Activated CD4-positive, alpha-beta T cell treated with anti-CD3 and anti-CD28 coated beads, Interleukin-2, amount 50 U/mL, for 1 hour (primary cell): ENCODE measurements at regions not wholly inside any gene's neighbourhood (a gene's known extent, or its start where the extent isn't known, plus 50 kb on each side); places are given as distances from the start of the nearest gene placed in this dataset.

ENCODE experiments used
- DNase-seq: peaks from one replicate; pipeline ENCODE4 v3.0.0-alpha.2; 2020

DNA sequence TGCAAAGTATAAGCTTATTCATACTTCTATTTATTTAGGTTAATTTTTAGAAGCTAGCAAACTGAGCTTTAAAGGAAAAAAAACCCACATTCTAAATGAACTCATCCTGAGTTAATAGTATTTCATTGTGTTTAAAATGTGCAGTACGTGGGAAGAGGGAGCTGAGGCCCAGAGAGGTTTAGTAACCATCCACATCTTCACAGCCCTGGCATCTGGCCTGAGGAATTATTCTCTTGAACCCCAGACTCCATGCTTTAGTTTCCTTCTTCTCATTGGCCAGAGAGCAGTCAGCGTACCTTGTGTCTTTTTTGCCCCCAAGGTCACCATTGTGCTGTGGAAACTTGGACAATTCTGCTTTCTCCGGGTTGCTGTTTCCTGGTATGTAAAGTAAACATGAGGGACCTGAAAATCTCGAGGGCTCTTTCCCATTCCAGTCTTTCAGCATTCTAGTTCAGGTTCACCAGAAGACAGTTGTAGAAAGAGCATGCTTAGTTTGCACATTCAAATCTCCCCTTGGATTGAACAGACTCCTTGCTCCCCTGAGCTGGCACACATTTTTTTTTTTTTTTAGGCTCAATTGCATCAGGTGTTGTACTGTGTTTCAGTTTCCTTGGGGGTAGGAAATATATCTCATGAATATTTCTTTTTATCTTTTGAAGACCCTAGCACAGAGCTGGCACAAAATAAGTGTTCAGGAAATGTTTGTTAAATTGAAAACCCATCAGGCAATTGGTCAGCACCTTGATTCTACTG, 81.4 kb downstream of the MYCN start:
- DNase-seq, result no peak

DNA sequence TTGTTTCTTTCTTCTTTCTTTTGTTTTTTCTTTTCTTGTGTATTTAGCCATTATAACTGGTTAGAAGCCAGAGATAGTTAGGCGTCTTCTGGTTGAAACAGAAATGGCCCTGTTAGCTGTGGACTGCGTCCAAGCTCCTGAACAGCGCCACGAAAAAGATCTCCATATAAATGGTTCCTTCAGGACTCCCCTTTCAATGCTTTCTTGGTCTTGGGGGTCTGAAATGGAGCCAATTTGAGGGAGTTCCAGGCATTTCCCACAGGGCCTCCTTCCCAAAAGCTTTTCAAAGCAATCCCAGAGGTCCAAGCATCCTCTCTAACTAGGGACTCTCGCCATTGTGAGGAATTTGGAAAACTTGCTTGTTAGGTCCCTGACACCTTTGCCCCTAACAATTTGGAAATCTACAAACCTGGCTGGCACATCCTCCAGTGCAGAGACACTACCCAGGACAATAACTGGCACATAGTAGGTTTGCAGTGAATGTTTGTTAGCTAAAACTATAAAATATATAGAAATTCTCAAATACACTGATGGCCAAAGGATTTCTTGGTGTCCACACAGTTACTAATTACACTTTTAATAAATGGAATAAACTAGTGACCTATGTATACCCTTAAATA, 80.1 kb downstream of the MYCN start:
- DNase-seq, result no peak

DNA sequence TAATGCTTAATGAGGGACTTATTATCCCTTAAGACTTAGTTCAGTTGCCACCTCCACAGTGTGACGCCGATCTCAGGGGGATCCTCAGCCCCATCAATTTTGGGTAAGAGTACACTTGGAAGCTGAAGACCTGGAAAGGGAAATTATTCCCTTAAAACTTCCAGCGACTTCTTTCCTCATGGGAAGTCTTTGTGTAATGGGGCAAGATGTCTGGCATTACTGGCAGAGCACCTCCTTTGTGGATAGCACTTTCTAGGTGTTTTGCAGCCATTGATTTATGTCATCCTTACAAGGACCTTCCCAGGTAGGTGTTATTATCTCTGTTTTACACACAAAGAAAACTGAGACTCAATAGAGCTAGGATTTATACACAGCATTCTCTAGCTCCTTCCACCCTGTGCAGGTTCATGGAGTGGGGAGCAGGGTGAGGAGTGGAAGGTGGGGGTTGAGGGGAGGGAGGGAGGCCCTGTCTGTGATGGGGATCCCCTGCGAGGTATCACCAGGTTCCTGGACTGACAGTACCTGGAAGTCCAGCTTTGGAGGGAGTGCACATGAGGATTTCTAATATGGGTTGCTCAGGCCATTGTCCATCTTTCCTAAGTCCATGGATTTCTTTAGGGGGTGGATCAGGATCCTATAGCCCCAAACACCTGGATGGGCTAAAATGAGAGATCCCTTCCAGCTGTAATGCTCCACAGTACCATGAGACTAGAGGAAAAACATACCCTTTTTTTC, 79.4 kb downstream of the MYCN start:
- DNase-seq, result no peak

DNA sequence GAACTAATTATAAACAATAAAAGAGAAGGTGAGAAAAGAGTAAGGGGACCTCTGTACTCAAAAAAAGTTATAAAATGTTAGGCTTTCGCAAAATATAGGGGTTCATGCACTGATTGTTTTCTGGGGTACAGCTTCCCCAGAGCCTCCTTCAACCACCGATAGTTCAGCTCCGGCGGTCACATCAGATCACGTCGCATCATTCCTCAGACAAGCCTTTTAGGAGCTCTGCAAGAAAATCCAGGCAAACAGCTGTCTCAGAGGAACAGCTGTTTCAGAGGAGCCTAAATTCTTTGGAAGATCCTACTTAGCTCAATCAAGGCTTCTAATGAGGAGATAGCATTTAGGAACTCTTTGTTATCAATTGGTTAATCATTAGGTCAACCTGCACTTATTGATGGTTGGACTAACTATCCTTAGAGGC, 78.7 kb downstream of the MYCN start:
- no peak for DNase-seq

DNA sequence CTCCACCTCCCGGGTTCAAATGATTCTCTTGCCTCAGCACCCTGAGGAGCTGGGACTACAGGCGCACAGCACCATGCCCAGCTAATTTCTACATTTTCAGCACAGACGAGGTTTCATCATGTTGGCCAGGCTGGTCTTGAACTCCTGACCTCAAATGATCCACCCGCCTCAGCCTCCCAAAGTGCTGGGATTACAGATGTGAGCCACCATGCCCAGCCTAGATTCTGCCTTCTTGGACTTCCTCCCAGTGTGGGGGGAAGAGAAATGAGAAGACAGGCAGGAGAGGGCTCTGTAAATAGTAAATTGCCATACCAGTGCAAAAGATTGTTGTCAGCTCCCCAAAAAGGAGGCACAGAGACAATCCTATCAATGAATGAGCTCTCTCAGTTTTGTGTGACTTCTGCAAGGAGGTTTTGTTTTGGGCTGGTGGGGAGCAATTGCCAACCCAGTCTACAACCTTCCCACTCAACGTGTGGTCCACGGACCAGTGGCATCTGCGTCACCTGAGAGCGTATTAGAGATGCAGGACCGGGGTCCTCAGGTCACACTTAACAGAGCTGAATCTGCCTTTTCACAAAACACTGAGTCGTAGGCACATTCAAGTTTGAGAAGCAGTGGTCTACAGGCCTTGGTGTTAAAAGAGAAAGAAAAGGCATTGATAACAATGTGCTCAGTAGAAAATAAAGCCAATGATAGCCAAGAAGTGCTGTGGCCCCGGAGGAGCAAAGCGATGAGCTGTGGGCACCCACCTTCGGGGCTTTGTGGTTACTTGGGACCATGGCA, 78.1 kb downstream of the MYCN start:
- DNase-seq, result no peak

DNA sequence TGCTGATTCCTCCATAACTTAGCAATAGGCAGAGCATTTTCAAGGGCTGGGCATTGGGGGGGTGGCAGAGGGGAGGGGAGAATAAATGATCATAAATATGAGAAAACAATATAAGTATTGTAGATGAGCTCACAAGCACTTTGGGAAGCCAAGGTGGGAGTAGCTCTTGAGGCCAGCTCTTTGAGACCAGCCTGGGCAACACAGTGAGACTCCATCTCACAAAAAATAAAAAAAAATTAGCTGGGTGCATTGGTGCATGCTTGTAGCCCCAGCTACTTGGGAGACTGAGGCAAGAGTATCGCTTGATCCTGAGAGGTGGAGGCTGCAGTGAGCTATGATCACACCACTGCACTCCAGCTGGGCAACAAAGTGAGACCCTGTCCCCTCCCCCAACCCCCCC, 75.9 kb downstream of the MYCN start:
- no peak for DNase-seq

DNA sequence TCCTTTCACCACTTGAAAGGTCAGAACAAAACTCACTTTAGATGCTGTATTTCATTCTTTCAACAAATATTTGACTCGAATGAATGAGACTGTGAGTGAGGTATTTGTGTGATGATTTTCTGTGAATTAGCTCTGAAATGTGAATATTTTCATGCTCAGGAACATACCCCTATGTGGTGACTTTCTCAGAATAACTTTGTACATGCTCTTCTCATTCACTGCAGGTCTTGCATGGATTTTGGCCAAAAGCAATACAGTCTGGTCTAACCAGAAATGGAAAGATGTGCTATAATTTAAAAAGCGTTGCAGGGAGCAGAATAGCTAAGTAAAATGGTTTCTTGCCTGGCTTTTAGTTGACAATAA, 75.5 kb downstream of the MYCN start:
- no peak for DNase-seq

DNA sequence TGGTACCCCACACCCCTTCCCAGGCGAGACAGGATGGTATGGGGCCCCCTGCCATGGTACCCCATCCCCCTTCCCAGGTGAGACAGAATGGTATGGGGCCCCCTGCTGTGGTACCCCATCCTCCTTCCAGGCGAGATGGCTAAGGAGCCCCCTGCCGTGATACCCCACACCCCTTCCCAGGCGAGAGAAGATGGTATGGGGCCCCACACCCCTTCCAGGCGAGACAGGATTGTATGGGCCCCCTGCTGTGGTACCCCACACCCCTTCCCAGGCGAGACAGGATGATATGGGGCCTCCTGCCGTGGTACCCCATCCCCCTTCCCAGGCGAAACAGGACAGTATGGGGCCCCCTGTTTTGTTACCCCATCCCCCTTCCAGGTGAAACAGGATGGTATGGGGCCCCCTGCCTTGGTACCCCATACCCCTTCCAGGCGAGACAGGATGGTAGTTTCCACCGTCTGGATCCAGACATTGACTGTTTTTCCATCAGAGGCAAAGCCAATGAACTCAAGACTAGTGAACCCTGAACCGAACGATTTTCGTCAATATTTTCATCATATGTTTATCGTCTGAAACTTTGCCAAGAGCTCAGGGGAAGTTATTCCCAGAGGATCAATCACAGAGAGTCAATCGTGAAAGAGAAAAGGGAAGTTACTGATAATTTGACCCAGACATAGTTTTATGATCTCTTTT, 75.0 kb downstream of the MYCN start:
- no peak for DNase-seq

DNA sequence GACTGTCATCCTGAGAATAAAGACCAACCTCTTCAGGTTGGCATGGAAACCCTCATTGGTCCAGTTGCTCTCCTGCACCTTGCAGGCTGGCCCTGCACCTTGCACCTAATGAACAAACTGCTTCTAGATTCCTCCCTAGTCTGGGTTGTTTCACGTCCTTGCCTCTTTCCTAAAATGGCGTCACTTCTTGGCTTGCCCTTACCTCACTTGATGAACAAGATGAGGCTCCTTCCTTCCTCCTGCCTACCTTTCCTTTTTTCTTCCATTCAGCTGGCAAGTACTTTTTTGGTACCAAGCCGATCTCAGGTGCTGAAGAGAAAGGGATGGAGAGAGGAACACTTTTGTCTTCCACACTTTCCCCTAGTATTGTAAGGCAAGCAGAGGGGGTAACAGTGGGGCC, 74.5 kb downstream of the MYCN start:
- no peak for DNase-seq

DNA sequence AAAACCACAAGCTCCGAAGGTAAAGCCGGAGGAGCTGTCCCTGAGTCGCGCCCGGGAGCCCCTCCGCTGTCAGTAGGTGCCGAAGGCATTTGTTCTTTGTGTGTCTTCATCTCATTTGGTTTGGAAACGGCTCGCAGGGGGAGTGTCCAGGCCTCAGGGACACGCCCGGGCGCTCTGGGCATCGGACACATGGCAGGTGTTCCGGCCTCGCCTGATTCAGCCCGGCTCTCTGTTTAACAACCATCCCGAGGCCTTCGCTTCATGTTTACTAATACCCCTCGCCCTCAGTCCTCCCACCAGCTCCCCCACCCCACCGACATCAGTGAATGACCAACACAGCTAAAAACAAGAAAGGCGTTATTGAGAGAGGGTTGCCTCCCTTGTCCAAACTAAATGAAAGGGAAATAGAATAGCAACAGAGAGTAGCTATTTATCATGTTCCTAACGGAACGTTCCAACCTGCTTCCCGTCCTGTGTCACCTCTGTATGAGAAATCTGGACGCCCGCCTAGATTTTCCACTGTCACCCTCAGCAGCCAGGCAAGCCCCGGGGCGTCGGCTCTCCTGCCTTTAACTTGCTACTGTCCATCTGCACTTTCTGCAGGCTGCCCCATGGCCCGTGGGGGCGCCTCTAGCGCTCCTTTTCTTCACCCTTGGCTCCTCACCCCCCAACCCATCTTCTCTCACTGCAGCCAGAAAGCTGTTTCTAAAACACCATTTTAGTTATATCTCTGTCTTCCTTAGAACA, 73.9 kb downstream of the MYCN start:
- DNase-seq, result no peak

DNA sequence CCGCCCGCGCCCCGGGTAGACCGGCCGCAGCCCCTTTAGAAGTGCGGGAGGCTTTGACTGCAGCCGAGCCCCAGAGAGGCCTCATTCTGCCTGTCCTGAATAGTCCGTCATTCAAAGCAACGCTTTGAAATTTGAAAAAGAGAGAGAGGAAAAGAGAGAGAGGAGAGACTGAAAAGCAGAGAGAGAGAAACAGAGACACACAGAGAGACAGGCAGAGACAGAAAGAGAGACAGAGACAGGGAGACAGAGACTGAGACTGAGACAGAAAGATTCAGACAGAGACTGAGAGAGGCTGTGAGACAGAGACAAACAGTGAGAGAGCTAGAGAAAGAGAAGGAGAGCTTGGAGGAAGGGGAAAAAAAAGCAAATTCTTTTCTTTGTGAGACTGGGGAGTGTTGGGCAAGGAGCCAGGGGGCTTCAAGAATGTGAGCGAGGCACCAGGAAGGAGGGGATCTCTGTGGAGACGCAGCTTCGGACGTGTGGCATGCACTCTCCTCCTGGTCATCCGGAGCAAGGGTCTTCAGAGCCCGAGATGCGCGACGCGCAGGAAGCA, 73.1 kb downstream of the MYCN start:
- DNase-seq, result no peak

DNA sequence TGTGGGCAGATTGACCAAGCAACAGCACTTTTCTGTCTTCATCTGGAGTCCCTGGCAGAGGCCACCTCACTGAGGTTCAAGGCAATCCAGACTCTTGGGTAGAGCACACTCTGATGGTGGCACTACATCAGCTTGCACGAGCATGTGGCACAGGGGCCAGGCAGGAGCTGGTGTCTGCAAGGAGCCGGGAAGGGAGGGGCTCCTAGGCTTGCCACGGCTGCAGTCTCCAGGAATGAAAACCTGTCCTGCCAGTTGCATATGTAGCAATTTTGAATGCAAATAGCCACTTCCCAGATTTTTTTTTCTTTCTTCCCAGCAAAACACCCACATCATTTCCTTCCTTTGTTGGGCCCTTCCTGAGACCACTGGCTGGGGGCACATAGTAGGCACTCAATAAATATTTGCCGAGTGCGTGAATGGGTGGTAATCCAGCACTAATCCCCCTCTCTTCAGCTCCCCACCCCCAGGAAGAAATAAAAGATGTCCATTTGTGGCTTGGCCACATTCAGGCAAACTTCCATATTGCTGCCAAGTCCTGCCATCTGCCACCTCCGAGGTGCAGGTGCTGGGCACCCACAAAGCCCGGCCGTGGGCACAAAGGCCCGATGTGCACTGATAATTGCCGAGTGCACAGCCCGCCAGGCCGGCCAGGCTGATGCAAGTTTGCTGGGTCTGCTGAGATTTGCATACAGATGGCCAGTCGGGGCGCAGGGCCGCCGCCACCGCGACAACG, 72.4 kb downstream of the MYCN start:
- no peak for DNase-seq

DNA sequence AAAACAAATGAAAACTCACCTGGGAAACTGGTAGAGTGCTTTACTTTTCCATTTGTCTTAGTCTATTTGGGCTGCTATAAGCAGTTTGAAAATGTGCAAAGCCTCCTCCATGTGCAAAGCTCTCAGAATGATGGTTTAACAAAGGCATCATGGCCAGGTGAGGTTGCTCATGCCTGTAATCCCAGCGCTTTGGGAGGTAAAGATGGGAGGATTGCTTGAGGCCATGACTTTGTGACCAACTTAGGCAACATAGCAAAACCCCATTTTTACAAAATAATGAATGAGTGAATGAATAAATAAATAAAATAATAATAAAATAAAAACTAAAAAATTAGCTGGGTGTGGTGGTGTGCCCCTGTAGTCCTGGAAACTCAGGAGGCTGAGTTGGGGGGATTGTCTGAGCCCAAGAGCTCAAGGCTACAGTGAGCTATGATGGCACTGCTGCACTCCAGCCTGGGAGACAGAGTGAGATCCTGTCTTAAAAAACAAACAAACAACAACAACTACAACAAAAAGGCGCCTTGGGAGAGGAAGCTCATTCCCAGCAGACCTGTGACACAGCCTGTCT, 71.8 kb downstream of the MYCN start:
- DNase-seq, result no peak

DNA sequence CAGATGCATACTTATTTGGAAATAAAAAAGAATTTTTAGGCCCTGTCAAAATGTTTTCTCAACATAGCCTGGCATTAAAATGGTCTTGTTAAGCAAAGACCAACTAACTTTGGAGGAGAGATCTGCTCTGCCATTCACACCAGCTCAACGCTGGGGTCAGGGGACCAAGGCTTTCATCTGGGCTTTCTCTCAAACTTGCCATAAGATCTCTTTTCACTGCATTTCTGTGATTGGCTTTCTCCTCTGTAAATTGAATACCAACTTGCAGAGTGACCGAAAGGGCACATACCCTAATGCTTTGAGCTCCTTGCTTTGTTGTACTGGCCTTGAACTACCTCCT, 71.2 kb downstream of the MYCN start:
- no peak for DNase-seq

DNA sequence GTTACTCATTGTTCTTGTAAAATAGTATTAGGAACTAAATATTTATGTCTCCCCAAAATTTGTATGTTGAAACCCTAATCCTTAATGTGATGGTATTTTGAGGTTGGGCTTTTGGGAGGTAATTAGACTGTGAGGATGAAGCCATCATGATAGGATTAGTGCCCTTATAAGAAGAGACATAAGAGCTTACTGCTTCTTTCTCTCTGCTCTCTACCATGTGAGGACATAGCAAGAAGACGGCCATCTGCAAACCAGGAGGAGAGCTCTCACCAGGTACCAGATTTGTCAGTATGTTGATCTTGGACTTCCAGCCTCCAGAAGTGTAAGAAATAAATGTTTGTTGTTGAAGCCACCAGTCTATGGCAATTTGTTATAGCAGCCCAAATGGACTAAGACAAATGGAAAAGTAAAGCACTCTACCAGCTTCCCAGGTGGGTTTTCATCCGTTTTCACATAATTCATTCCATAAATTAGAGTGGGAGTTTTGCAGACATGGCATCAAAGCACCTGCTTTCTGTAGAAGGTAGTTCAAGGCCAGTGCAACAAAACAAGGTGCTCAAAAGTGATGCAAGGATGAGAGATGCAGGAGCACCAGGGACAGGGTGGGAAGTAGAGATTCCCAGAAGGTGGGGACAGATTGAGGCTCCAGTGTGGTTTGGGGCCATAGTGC, 70.7 kb downstream of the MYCN start:
- no peak for DNase-seq

DNA sequence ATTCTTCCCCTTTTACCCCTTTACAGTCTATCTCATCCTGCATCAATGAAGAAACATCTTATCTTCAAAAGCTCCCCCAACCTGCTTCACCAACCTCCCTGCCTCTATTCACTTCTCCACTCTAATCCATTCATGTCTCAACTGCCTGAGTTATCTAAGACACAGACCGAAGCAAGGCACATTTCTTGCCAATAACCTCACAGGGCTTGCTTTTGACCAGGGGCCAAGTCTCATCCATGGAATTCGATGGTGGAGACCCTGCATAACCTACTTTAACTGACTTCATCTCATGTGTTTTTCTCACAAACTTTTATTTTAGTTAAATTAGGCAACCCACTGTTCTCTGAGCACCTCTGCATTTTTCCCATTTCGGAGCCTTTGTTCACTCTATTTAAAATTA, 69.7 kb downstream of the MYCN start:
- no peak for DNase-seq

DNA sequence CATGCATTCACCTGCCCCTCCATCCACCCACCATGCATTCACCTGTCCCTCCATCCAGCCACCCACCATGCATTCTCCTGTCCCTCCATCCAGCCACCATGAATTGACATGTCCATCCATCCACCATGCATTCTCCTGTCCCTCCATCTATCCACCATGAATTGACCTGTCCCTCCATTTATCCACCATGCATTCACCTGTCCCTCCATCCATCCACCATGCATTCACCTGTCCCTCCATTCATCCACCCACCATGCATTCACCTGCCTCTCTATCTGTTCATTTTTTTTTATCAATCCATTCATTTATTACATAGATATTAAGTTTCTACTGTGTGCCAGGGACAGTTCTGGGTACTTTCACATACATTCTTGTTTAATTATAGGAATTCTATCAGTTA, 69.2 kb downstream of the MYCN start:
- no peak for DNase-seq

DNA sequence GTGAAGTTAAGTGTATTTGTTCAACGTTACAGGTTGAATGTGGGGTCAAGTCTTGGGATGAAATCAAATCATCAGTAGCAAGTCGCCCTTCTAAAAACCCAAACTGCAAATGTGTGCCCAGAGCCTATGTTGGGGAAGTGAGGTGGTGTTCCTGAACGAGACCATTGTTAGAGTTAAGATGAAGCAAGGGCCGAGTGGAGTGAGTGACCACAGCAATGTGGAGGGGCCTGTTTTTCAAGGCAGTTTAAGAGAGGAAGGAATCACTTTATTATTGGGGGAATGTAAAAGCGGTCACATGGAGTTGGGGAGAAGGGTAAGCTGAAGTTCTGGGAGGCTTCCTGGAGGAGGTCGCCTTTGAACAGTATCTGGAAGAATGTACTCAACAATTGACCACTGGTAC, 68.5 kb downstream of the MYCN start:
- DNase-seq, result no peak

DNA sequence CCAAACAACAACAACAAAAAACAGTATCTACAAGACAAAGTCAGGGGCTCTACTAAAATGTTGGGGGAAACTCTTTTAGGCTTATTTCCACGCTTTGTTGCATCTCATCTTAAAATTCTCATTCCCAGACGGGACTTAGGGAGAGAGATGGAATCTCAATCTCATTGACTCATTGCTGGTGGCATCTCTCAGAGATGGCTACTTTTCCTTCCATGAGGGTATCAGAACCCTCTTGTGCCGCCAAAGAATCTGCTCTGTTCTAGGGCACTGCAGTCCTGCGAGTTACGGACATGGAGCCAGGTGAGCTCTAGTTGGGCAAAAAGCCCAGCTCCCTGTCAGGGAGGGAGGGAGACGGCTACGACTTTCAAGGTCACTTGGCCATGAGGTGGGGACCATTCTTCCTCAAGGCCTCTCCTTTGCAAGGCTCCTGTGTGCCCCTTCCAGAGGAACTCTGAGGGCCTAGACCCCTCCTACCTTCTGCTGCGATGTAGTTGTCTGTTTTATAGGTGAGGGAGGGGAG, 68.0 kb downstream of the MYCN start:
- DNase-seq, result no peak
